Heart left ventricle (tissue), 16 donors: ENCODE measurements at regions not wholly inside any gene's neighbourhood (a gene's known extent, or its start where the extent isn't known, plus 50 kb on each side); places are given as distances from the start of the nearest gene placed in this dataset.

Source experiments
- ATAC-seq, 4 donors: fragments of 200-7000 bp; cut with Tn5 transposase; one replicate each; pipeline ENCODE4 v1.9.1; 2020 to 2022; ENCODE audit warnings: moderate library complexity in 4 of 4, mild to moderate bottlenecking in 3 of 4, moderate number of reproducible peaks in 1 of 4
- DNase-seq, 5 donors: peaks; one replicate each; pipeline ENCODE4 v3.0.0-alpha.2; 2020
- H3K27ac ChIP-seq, 12 donors: fragments of 200-600 bp; sonication (generic) in 4 of 12; one replicate each; pipeline versions ENCODE4 v1.5.0 to v1.8.0; 2016 to 2022; ENCODE audit warnings: mild to moderate bottlenecking in 2 of 12
- H3K27me3 ChIP-seq, 9 donors: fragments of 200-600 bp; sonication (generic) in 2 of 9; one replicate each; pipeline versions ENCODE4 v1.5.1 to v1.8.0; 2016 to 2022; ENCODE audit warnings: mild to moderate bottlenecking in 3 of 9
- H3K36me3 ChIP-seq, 9 donors: fragments of 200-600 bp; sonication (generic) in 2 of 9; one replicate each; pipeline versions ENCODE4 v1.5.0 to v1.8.0; 2018 to 2022; ENCODE audit warnings: mild to moderate bottlenecking in 2 of 9
- H3K4me1 ChIP-seq, 12 donors: fragments of 200-600 bp; sonication (generic) in 4 of 12; one replicate each; pipeline versions ENCODE4 v1.5.0 to v1.8.0; 2016 to 2022; ENCODE audit warnings: mild to moderate bottlenecking in 3 of 12
- H3K4me3 ChIP-seq, 12 donors: fragments of 200-600 bp; sonication (generic) in 4 of 12; one replicate each; pipeline versions ENCODE4 v1.5.0 to v1.8.0; 2017 to 2022; ENCODE audit warnings: mild to moderate bottlenecking in 9 of 12, moderate library complexity in 4 of 12
- H3K9me3 ChIP-seq, 12 donors: fragments of 200-600 bp; sonication (generic) in 4 of 12; one replicate each; pipeline versions ENCODE4 v1.5.0 to v1.8.0; 2016 to 2022; ENCODE audit warnings: mild to moderate bottlenecking in 1 of 12
- POLR2A ChIP-seq, 2 donors: fragments of 450-650 bp; IDR thresholded peaks; one replicate each; pipeline ENCODE4 v1.6.1; 2017; ENCODE audit warnings: antibody characterized with exemption in 2 of 2, mild to moderate bottlenecking in 2 of 2, moderate library complexity in 2 of 2
- WGBS, 4 donors: extraction: QIAGEN DNeasy Blood & Tissue Kit in 2 of 4; methylation state at CpG; one replicate each; pipeline versions ENCODE4 v1.1.5 to v1.1.7; 2013 to 2018; 5-methylcytosine and 5-hydroxymethylcytosine counted together
- intact Hi-C, 10 donors: fragments of 100-400 bp; cut with DNase I; formaldehyde crosslinking; loops; one replicate each; pipeline versions ENCODE4 v1.11.1 to v1.14.2; 2022
- TF ChIP-seq, protein P1 (sequence below), 12 donors: fragments of 200-600 bp; sonication (generic) in 4 of 12; IDR thresholded peaks; one replicate each; pipeline versions ENCODE4 v1.5.0 to v1.8.0; 2018 to 2022; ENCODE audit warnings: antibody characterized with exemption in 12 of 12, mild to moderate bottlenecking in 5 of 12
- donor health status: ischemic (EF 13 %, LVEDD 7.1; RV severe dilation, severe dysfunction).
- donor health status: healthy with polysubstance abuse.
- donor health status: DM: no; HTN: yes; CAD: no.
- donor health status: DM: no; HTN: no; CAD: no.
- donor health status: ischemic (EF 25% LVEDD 6.9; RV normal size, moderate dysfunction).
- donor health status: ischemic (EF 25% LVEDD 5.7; RV mildly dilated, moderate dysfunction).
- donor health status: healthy.
- donor health status: DM: yes; HTN: yes; CAD: no.
- donor health status: ischemic (EF 35%, LVEDD 5.7; RV mildly dilated, moderate dysfunction).
- donor health status: nonischemic (EF 11% LVEDD 7.7; RV severe dilation, severe dysfunction).
- donor health status: DM: yes; HTN: yes; CAD: no.
- donor health status: PGD.
- donor health status: ischemic (EF 29% LVEDD 5.4; RV normal size, mild dysfunction).
- donor health status: nonischemic (EF 23%, LVEDD 6.1; RV moderate dilation, normal function).

DNA sequence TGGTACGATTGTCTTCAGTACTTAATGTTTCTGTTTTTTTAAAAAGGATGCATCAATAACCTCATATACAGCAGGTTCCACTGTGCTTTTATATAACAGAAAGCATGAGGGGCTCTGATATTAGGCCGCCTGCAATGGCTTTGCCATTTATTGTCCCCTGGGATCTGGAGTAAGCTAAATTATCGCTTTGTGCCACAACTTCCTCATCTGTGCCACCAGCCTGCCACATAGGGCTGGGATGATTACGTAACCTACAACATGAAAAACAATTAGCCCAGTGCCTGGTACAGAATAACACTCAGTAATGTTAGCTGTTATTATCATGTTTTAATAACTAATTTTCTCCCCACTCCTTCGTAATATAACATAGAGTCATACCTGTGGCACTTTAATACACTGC lies 65.5 kb upstream of the TRIM2 start:
- no peaks in the 10 kb centered on the region for H3K36me3 ChIP-seq
- H3K4me1 ChIP-seq, result peaks cover 0 to 12% (median 2%) of the 10 kb centered on the region in 12 donors
- intact Hi-C loops, result no loop called here
- no peak for ATAC-seq
- H3K4me3 ChIP-seq, result no peak overlapping the region
- H3K27ac ChIP-seq, result no peak overlapping the region
- H3K27me3 ChIP-seq, result no peaks in the 10 kb centered on the region
- WGBS, 4 donors, result 82 to 91% (median 85%) methylated on average over 5 of the region's 5 CpGs
- DNase-seq, result no peak
- H3K9me3 ChIP-seq, result no peaks in the 10 kb centered on the region
- TF ChIP-seq, protein P1, sequence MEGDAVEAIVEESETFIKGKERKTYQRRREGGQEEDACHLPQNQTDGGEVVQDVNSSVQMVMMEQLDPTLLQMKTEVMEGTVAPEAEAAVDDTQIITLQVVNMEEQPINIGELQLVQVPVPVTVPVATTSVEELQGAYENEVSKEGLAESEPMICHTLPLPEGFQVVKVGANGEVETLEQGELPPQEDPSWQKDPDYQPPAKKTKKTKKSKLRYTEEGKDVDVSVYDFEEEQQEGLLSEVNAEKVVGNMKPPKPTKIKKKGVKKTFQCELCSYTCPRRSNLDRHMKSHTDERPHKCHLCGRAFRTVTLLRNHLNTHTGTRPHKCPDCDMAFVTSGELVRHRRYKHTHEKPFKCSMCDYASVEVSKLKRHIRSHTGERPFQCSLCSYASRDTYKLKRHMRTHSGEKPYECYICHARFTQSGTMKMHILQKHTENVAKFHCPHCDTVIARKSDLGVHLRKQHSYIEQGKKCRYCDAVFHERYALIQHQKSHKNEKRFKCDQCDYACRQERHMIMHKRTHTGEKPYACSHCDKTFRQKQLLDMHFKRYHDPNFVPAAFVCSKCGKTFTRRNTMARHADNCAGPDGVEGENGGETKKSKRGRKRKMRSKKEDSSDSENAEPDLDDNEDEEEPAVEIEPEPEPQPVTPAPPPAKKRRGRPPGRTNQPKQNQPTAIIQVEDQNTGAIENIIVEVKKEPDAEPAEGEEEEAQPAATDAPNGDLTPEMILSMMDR (IDR thresholded peaks at IDR 0.05), result no peak
- no peak for TF ChIP-seq POLR2A (IDR thresholded peaks at IDR 0.05)

DNA sequence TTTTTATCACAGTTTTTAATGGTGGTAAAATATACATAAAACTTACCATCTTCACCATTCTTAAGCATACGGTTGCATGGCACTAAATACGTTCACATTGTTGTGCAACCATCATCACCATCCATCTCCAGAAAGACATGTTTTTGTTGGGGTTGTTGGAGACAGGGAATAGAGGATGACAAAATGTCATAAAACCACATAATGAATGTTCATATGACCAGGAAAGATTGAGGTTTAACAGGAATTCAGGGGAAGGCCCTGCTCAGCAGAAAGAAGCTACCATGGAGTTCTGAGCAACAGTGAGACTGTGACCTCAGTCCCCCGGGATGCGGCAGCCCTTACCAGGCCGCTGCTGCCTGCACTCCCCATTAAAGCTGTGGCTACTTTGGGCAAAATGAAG lies 63.9 kb upstream of the TRIM2 start:
- no peak overlapping the region for H3K27ac ChIP-seq
- H3K27me3 ChIP-seq, result no peaks in the 10 kb centered on the region
- ATAC-seq (no peak), DNase-seq (no peak)
- TF ChIP-seq, protein P1 (IDR thresholded peaks at IDR 0.05), result no peak
- TF ChIP-seq POLR2A (IDR thresholded peaks at IDR 0.05), result no peak
- H3K9me3 ChIP-seq, result no peaks in the 10 kb centered on the region
- intact Hi-C loops, result loop anchor here (5.0 to 10.0 kb wide), 7 partner anchors 67 to 605 kb away; partner anchors contain the start of gene TMEM131L (in 1 of the 10)
- no peak overlapping the region for H3K4me3 ChIP-seq
- H3K4me1 ChIP-seq, result peaks cover 0 to 12% (median 2%) of the 10 kb centered on the region in 12 donors
- 80 to 93% (median 90%) methylated on average over 5 of the region's 5 CpGs for WGBS, 4 donors
- no peaks in the 10 kb centered on the region for H3K36me3 ChIP-seq

DNA sequence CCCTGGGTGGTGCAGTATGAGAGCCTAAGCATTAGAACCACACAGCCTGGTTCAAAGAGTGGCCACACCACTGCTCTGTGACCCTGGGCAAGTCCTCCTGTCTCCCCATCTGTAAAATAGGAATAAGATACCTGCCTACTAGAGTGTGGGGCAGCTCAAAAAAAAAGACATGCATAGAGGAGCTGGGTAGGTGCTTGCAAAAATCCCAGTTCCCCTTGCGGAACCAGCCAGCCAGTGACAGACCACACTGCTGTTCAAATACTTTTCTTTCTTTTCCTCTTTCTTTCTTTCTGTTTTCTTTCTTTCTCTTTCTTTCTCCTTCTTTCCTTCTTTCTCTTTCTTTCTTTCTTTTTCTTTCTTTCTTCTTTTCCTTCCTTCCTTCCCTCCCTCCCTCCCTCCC lies 63.0 kb upstream of the TRIM2 start:
- H3K4me1 ChIP-seq, result peaks cover 0 to 12% (median 2%) of the 10 kb centered on the region in 12 donors
- no peak overlapping the region for H3K4me3 ChIP-seq
- DNase-seq, result no peak
- no peak overlapping the region for H3K27ac ChIP-seq
- TF ChIP-seq POLR2A (IDR thresholded peaks at IDR 0.05), result no peak
- TF ChIP-seq, protein P1 (IDR thresholded peaks at IDR 0.05), result no peak
- 88 to 93% (median 90%) methylated on average over 1 of the region's 1 CpG for WGBS, 4 donors
- intact Hi-C loops, result loop anchor here (5.0 to 10.0 kb wide), 7 partner anchors 66 to 604 kb away; partner anchors contain the start of gene TMEM131L (in 1 of the 10)
- ATAC-seq, result no peak
- no peaks in the 10 kb centered on the region for H3K27me3 ChIP-seq
- H3K9me3 ChIP-seq, result no peaks in the 10 kb centered on the region
- no peaks in the 10 kb centered on the region for H3K36me3 ChIP-seq

DNA sequence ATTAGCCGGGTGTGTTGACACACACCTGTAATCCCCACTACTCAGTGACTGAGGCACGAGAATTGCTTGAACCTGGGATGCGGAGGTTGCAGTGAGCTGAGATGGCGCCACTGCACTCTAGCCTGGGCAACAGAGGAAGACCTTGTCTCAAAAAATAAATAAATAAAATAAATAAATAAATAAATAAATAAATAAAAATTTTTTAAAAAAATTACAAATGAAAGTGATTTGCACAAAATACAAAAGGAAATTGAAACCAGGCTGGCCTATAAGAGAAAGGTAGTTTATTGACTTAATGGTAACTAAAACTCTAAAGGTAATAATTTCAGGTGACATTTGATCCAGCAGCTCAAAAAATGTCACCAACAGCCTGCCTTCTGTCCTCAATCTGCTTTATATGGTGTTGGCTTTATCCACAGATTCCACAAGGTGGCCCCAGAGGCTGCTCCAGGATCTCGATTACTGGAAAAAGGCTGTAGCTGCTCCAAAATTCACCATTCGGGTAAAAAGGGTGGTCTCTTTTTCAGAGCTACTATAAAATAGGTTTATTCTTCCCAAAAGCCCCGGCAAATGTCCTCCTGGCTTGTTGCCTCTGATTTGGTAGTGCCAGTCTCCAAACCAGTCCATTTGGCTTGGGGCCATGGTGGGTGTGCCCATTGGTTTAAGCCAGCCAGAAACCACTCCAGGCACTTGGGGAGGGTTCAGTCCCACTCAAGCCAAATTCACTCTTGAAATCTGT lies 61.4 kb upstream of the TRIM2 start:
- H3K27me3 ChIP-seq, result no peaks in the 10 kb centered on the region
- H3K36me3 ChIP-seq, result no peaks in the 10 kb centered on the region
- peak overlapping the region in 4 of 12 donors; percentile 3 to 24 (median 14) for H3K4me3 ChIP-seq
- TF ChIP-seq, protein P1 (IDR thresholded peaks at IDR 0.05), result peak; percentile 66 to 91 (median 84)
- no peak for TF ChIP-seq POLR2A (IDR thresholded peaks at IDR 0.05)
- intact Hi-C loops, result loop anchor here (1.0 to 10.0 kb wide), 9 partner anchors 64 to 602 kb away; partner anchors contain the start of gene TMEM131L (in 1 of the 10)
- no peak overlapping the region for H3K27ac ChIP-seq
- 45 to 52% (median 45%) methylated on average over 7 of the region's 7 CpGs for WGBS, 4 donors
- no peaks in the 10 kb centered on the region for H3K9me3 ChIP-seq
- H3K4me1 ChIP-seq, result peaks cover 0 to 12% (median 2%) of the 10 kb centered on the region in 12 donors
- DNase-seq (peak; percentile 62 to 82 (median 71)), ATAC-seq (peak in 3 of 4 donors; percentile 78 to 85 (median 79))
